PC-9 (cell line): ENCODE measurements at regions not wholly inside any gene's neighbourhood (a gene's known extent, or its start where the extent isn't known, plus 50 kb on each side); places are given as distances from the start of the nearest gene placed in this dataset.
"Not testable (repeated sequence)": the region's sequence is repeated elsewhere in the genome, so short reads cannot be mapped to it uniquely, and the experiment has no call there.

Source experiments
- EZH2 ChIP-seq: fragments of 200-600 bp; sonication (generic); IDR thresholded peaks from 2 replicates; pipeline ENCODE4 v1.8.0; 2017; ENCODE audit warnings: antibody characterized with exemption, low read depth
- TF ChIP-seq, protein P1 (sequence below): fragments of 200-600 bp; sonication (generic); conservative IDR thresholded peaks from 2 replicates; pipeline ENCODE4 v1.6.1; 2017; ENCODE audit warnings: mixed run types, antibody characterized with exemption, mild to moderate bottlenecking, moderate library complexity

DNA sequence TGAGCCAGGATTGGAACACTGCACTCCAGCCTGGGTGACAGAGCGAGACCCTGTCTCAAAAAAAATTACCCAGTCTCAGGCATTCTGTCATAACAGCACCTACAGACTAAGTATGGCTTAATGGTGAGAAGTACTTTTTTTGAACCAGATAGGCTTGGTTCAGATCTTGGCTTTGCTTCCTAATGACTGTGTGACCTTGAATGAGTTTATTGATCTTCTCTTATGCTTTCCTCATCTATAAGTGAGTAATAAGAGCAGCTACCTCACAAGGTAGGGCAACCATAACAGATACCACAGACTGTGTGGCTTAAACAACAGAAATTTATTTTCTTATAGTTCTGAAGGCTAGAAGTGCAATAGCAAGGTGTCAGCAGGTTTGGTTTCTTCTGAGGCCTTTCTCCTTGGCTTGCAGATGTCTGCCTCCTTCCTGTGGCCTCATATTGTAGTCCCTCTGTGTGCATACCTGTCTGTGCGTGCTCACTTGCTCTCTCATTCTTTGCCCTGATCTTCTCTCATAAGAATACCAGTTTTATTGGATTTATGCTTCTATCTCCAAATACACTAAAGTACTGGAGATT, 87.7 kb downstream of the METTL2B start:
- TF ChIP-seq, protein P1, sequence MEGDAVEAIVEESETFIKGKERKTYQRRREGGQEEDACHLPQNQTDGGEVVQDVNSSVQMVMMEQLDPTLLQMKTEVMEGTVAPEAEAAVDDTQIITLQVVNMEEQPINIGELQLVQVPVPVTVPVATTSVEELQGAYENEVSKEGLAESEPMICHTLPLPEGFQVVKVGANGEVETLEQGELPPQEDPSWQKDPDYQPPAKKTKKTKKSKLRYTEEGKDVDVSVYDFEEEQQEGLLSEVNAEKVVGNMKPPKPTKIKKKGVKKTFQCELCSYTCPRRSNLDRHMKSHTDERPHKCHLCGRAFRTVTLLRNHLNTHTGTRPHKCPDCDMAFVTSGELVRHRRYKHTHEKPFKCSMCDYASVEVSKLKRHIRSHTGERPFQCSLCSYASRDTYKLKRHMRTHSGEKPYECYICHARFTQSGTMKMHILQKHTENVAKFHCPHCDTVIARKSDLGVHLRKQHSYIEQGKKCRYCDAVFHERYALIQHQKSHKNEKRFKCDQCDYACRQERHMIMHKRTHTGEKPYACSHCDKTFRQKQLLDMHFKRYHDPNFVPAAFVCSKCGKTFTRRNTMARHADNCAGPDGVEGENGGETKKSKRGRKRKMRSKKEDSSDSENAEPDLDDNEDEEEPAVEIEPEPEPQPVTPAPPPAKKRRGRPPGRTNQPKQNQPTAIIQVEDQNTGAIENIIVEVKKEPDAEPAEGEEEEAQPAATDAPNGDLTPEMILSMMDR: not testable (repeated sequence)
- not testable (repeated sequence) for TF ChIP-seq EZH2
